ENCODE measurements at regions not wholly inside any gene's neighbourhood (a gene's known extent, or its start where the extent isn't known, plus 50 kb on each side); places are given as distances from the start of the nearest gene placed in this dataset.

DNA sequence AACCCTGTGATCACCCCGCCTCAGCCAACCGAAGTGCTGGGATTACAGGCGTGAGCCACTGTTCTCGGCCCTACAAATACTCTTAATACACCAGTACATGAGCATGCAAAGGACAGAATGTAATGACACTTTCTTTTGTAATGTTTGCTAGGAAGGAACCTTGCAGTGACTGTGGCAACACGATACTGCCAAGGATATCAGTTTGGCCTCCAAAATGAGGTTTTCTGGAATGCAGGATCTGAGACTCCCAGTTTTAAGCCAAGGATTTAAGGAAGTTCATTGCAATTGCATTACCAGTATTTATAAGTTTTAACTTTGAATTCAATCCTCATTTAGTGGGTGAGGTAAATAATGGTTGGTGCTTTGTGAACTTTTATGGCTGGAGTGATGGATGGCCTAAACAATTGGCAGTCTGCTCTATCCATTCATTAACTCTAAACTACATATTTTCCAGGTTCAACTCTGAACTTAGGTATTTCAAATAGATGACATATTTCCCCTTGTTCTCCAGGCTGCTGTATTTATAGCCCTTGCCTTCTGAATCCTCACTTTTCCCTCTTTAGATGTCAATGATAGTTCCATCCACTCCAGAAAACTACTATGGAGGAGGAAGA, 330.3 kb downstream of the C11orf87 start:
- no peak for DNase-seq

DNA sequence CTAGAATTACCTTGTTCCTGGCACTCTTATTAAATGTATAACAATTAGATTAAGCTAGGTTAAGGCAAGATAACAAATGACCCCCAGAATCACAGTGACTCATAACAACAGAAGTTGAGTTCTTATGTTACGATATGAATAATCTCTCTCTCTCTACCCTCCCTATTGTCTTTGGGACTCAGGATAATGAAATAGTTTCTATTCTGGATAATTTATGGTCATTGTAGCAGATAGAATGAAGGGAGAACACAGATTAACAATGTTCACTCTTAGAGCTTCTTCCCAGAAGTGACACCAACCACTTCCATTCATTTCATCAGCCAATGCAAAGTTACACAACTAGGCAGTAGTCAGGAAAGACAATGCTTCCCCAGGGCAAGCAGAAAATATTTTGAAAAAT, 334.5 kb downstream of the C11orf87 start:
- no peak for DNase-seq

- DNase-seq = no peak
Observed at GRCh38 chr11:109756951-109757350, 335.0 kb downstream of the C11orf87 start.

DNA sequence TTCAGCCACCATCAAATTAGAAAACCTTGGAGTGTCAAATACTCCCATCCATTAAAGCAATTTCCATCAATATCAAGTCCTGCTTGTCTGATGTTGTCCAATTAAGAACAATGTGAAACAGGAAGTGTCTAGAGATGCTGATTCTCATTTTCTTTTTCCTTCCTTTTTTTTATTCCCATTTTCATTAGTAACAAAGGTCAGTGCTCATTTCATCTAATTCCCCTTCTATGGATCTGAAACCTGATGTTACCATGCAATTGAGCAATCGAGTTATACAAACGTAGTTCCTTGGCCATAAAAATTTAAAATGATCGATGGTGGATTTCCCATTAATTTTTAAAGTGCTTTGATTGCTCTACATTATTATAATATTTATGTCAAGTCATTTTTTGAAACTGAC, 330.6 kb upstream of the ZC3H12C start:
- DNase-seq = no peak

GRCh38 chr11:109765709-109766311, 327.4 kb upstream of the ZC3H12C start:
- DNase-seq = no peak

DNA sequence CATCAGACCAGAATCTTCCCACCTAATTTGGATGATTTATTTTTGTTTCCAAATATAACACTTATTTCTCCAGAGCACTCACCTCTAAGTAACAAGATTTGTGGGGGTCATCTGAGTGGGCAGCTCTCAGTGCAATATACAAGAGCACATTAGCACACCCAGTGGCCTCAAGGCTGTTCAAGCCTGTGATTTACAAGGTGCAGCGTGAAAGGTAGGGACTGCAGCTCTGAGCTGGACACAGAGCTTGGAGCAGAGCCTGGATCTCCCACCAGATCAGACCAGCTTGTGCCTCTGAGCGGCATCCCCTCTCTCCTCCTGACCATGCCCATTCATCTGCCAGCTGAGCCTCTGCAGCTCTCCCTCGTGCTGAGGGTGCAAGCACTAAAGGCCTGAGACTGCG, 323.3 kb upstream of the ZC3H12C start:
- no peak for DNase-seq

- no peak for DNase-seq
Observed at GRCh38 chr11:109770323-109770722, 322.9 kb upstream of the ZC3H12C start.

GRCh38 chr11:109772892-109773291, 320.3 kb upstream of the ZC3H12C start:
- DNase-seq = no peak

- DNase-seq = no peak
Observed at GRCh38 chr11:109775686-109776085, 317.5 kb upstream of the ZC3H12C start.

DNA sequence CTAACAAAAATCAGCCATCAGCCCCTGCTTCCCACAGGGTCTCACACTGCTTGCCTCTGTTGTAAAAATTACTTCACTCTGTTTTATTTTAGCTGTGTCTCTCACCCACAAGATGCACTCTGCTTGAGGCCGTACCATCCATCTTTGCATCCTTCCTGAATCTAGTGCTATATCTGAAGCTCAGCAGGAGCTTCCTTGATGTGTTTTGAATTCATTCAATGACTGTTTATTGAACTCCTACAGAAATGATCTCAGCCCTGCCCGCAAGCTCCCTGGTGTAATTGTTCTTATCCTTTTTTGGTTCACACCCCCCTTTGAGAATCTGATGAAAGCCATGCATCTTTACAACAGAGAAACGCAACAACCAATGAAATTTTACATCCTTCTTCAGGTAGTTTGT, 310.2 kb upstream of the ZC3H12C start:
- no peak for DNase-seq

DNA sequence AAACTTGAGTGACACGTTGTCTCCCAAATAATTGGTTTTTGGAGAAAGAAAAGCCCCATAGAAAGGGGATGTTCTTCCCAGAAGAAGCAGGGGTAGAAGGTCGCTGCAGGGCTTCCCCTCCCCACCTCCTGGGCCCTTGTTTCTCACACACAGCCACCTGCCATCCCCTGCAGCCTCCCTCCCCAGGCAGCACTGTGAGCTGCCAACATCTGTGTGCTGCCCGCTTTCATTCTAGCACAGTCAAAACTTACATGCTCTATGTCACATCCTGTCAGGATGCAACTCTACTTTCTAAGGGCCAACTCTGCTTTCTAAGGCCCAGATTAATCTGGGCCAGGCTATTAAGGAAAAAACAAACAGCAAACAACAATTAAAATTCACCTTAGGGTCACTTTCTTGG, 309.4 kb upstream of the ZC3H12C start:
- no peak for DNase-seq

DNA sequence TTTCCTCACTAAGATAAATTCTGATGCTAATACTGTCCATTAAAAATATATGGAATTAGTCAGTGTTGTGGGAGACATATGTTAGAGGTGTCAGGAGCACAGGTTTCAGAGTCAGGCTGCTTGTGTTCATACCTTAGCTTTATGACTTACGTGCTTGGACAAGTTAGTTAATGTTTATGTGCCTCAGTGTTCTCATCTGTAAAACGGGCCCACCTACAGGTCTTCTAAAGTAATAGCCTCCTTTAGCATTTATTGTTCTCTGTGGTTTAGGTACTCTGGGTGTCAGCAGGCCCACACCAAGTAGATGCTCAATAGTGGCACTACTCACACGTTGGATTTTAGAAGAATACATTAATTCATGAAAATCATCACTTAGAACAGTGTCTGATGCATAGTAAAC, 308.7 kb upstream of the ZC3H12C start:
- no peak for DNase-seq

DNA sequence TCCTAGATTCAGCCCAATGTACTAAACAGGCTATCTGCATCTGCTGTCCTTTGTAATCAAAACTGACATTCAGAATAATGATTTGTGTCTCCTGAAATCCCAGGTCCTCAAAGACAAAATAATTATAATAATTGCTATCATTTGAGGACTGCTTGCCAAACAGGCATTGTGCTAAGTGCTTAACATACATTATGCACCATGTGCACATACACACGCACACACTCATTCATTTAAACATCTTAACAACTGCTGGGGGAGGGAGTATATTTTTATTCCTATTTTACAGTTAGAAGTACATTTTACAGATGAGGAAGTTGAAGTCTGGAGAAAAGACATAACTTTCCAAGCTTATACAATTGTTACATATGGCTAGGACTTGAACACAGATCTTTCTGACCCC, 308.0 kb upstream of the ZC3H12C start:
- DNase-seq = no peak

- peak; percentile 24 for DNase-seq
Observed at GRCh38 chr11:109785714-109786113, 307.5 kb upstream of the ZC3H12C start.

DNA sequence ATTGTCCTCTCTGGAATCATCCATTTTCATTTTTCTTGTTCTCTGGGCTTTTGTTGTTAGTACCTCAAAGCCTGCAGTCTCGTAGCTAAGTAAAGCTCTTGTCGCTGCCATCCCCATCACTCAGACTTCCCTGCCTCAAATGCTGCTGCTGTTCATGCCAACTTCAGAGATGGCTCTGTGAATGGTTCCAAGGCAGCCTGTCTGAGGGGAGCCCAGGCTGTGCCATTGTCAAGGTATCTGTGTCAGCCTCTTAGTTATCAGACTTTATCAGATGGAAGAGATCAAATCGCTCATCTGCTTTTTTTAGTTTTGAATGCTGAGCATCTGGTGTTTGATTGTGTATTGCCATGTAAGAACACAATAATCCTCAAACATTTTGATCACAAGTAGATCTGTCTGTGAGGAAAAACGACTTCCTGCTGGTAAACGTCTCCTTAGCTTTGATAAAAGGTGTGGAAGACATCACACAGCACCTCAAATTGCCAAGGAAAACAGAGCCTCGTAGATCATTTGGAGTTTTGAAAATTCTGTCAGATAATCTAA, 304.2 kb upstream of the ZC3H12C start:
- DNase-seq = no peak

DNA sequence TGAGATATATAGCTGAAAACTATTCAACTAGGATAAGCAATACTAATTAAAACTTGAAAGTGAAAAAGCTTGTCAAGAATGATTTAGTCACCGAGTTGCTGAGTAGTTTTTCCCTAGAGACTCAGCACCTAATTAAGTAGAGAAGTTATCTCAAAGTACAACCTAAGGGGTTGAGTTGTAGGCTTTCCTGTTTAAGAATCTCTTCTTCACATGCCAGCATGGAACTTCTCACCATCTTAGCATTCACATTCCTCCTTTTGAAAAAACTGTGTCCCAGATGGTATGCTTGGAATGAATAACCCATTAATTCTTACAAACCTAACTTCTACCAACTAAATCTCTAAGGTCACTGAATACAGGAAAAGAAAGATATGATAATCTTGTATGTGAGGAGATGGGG, 303.3 kb upstream of the ZC3H12C start:
- DNase-seq = no peak

DNA sequence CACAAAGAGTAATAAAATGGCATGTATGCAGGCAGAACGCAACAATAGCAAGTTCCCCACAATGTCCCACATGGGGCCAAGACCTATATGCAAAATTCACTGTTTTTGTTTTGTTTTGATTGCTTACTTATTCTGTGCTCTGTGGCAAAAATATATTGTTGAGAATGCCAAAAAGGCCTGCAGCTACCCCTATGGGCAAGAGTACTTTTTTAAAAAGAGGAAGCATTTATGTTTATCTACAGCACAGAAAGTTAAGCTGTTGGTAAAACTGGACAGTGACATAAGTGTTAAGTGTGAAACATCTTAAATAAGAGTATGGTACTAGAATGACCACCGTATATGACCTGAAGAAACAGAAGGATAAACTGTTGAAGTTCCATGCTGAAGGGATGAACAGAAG, 301.9 kb upstream of the ZC3H12C start:
- no peak for DNase-seq

DNA sequence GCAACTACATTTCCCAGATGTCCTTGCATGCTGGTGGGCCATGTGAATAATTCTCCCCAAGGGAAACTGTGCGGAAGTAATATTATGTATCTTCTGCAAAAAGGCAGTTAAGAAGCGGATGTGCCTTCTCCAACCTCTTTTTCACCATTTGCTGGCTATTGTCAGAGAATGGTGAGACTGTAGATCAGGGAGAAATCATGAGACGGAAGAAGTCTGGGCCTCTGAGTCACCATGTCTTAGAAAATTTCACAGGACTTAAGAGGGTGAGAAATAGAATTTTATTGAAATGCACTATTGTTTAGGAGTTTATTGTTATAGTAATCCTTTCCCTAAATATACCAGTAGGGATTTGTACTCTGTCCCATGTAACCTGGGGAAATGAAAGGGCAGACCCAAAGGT, 298.7 kb upstream of the ZC3H12C start:
- DNase-seq = peak; percentile 35

DNA sequence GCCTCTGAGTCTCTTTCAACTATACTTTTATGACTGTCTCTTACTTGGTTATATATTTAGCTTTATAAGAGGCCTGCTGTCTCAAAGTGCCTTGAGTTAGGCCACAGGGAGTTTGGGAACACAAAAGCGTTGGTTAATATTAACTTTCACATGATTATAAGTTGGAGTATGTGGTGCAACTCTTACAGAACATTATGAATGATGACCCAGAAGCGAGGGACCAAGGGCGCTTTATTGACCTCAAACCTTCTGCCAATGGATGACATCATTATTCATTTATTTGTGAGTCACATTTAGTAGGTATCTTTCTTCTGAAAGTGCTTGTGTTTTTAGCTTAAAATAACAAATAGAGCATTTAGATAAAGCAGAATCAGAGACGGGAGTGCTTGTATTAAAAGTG, 298.0 kb upstream of the ZC3H12C start:
- DNase-seq = peak; percentile 88

DNA sequence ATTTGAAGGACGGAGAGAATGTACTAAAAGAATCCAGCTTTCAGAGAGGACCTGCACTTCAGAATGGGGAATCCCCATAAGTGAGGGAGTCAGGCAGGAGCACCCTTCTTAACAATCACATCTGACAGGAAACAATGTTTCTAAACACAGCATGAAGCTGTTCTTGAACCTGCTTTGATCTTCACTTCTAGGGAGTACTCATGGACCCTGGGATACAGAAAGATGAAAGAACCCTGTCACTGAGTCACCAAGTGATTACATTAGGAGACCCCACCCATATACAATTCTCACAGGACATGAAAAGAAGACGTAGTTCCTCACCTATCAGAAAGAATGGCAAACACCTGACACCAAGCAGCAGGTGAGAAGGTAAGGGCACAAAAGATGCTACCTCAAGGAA, 296.9 kb upstream of the ZC3H12C start:
- no peak for DNase-seq

DNA sequence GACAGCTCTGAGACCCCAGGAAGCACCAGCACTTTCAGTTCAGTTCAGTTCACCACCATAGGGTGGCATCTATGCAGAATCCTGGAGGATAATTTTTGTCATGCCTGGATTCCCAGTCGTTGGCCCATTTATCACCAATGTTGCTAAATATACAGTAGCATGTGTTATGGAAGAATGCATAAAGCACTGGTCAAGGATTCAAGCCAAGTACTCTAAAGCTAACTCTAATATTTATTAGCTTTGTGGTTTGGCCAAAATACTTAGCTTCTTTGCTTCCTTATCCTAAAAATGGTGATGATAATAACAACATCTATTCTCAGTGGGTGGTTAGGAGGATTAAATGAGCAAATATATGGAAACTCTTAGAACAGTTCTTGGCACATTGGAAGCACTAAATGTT, 294.7 kb upstream of the ZC3H12C start:
- DNase-seq = no peak

GRCh38 chr11:109799604-109800003, 293.6 kb upstream of the ZC3H12C start:
- no peak for DNase-seq

- no peak for DNase-seq
Observed at GRCh38 chr11:109804911-109805310, 288.3 kb upstream of the ZC3H12C start.

DNA sequence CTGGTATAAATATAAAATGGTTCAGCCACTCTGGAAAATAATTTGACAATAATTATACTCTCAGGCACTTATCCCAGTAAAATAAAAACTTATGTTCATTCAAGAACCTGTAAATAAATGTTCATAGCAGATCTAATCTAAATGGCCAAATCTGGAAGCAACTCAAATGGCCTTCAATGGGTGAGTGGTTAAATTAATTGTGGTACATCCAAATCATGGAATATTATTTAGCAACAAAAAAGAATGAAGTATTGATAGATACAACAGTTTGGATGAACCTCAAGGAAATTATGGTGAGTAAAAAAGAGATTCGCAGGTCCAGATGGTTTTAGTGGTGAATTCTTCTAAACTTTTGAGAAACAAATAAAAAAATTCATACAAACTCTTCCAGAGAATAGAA, 287.0 kb upstream of the ZC3H12C start:
- DNase-seq = no peak

- peak; percentile 63 for DNase-seq
Observed at GRCh38 chr11:109808569-109808968, 284.6 kb upstream of the ZC3H12C start.
